Mammary epithelial cell (primary cell): ENCODE measurements at regions not wholly inside any gene's neighbourhood (a gene's known extent, or its start where the extent isn't known, plus 50 kb on each side); places are given as distances from the start of the nearest gene placed in this dataset.

Source experiments
- EZH2 ChIP-seq: IDR thresholded peaks from 2 replicates; pipeline ENCODE4 v1.6.1; 2012; ENCODE audit warnings: low read length, inconsistent platforms, borderline replicate concordance
- TF ChIP-seq, protein P1 (sequence below), 2 donors: IDR thresholded peaks in 1 of 2; conservative IDR thresholded peaks in 1 of 2; 2 replicates each; pipeline ENCODE4 v1.5.1; 2011 to 2012; ENCODE audit warnings: inconsistent platforms in 2 of 2, low read length in 2 of 2, mild to moderate bottlenecking in 2 of 2, control low read depth in 1 of 2, low read depth in 1 of 2; ENCODE audit not compliant: insufficient read depth in 1 of 2; ENCODE audit errors: extremely low read depth in 1 of 2

DNA sequence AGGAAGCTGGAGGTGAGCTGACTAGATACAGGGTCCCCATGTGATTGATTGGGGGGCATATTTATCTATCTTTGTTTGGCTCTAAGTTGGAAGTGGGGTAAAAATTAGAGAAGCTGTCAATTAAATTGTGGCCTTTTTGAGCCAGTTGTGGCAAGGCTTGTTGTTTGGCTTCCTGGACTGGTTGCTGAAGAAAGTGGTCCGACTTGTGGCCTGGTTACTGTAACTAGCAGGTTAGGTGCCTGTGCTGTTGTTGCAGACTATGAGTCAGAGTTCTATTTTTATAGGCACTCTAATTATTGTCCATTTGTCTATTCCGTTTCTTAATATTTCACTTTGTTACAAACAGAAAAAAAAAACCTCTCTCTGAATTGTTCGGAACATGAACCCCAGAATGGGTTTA, 129.1 kb upstream of the CNTN6 start:
- no peak for TF ChIP-seq EZH2
- TF ChIP-seq, protein P1, sequence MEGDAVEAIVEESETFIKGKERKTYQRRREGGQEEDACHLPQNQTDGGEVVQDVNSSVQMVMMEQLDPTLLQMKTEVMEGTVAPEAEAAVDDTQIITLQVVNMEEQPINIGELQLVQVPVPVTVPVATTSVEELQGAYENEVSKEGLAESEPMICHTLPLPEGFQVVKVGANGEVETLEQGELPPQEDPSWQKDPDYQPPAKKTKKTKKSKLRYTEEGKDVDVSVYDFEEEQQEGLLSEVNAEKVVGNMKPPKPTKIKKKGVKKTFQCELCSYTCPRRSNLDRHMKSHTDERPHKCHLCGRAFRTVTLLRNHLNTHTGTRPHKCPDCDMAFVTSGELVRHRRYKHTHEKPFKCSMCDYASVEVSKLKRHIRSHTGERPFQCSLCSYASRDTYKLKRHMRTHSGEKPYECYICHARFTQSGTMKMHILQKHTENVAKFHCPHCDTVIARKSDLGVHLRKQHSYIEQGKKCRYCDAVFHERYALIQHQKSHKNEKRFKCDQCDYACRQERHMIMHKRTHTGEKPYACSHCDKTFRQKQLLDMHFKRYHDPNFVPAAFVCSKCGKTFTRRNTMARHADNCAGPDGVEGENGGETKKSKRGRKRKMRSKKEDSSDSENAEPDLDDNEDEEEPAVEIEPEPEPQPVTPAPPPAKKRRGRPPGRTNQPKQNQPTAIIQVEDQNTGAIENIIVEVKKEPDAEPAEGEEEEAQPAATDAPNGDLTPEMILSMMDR (conservative IDR thresholded peaks at IDR 0.05 in 1 of 2, IDR thresholded peaks at IDR 0.05 in 1 of 2; ENCODE audit: extremely low read depth in 1 of 2, insufficient read depth in 1 of 2, low read depth in 1 of 2, low read length in 2 of 2): no peak
